ENCODE measurements at regions not wholly inside any gene's neighbourhood (a gene's known extent, or its start where the extent isn't known, plus 50 kb on each side); places are given as distances from the start of the nearest gene placed in this dataset.

DNA sequence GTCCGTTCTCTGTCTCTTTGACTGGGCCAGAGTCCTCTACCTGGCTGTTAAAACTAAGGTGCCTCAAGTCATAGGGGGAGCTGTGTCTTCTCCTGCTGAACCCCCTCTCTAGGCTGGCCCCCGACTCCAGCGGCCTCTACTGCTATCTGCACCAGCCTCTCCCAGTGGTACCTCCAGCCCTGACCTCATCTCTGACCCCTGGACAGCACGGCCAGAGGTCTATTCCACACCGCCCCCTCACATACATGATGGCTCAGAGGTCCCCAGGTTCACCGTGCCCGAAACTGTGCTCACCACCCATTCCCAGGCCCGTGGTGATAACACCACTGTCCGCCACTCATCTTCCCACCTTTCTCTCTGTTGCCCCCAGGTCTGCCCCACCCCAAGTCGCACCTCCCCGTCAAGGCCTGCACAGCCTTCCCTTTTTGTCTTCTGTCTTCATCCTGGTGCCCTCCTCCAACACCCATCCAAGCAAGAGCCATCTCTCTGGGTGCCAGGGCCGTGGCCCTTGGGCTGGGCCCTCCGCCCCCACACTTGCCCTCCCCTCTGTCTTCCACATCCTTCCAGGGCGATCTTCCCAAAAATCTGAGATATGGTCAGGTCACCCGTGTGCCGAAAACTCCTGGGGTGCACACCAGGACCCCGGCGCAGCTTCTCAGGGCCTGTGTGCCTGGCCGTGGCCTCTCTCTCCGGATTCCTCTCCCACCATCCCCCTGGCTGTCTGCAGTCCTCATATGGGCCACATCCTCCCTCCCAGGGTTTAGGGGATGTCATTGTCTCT is 134.4 kb upstream of the ID2 start:
- TF ChIP-seq, protein P1, sequence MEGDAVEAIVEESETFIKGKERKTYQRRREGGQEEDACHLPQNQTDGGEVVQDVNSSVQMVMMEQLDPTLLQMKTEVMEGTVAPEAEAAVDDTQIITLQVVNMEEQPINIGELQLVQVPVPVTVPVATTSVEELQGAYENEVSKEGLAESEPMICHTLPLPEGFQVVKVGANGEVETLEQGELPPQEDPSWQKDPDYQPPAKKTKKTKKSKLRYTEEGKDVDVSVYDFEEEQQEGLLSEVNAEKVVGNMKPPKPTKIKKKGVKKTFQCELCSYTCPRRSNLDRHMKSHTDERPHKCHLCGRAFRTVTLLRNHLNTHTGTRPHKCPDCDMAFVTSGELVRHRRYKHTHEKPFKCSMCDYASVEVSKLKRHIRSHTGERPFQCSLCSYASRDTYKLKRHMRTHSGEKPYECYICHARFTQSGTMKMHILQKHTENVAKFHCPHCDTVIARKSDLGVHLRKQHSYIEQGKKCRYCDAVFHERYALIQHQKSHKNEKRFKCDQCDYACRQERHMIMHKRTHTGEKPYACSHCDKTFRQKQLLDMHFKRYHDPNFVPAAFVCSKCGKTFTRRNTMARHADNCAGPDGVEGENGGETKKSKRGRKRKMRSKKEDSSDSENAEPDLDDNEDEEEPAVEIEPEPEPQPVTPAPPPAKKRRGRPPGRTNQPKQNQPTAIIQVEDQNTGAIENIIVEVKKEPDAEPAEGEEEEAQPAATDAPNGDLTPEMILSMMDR (IDR thresholded peaks at IDR 0.05): no peak
- peaks cover 54 to 55% of the 10 kb centered on the region in 2 experiments for H3K4me1 ChIP-seq (ENCODE audit: control insufficient read depth in 1 of 2, insufficient read depth in 1 of 2, low read depth in 1 of 2, low read length in 1 of 2)

DNA sequence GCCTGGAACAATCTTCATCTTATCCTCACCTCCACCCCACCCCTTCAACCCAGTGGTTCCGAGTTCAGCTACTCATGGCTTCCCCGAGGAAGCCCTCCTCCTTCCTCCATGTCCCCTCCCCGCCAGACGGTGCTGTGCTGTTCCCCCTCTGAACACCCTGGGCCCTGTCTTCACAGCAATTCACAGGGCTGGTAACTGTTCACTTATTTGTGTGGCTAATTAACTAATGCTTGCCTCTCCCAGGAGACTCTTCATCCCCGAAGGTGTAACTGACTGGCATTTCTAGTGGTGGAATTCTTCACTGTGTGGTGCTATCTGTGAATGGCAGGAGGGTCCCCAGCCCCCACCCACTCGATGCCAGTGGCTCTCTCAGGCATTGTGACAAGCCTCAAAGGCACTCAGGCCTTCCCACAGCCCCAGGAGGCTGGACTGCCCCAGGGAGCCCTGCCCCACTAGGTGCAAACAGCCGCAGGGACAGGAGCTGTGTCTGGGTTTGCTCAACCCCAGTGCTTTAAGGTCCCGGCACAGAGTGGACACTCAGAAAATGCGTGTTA is 133.7 kb upstream of the ID2 start:
- H3K4me1 ChIP-seq (ENCODE audit: control insufficient read depth in 1 of 2, insufficient read depth in 1 of 2, low read depth in 1 of 2, low read length in 1 of 2): peaks cover 47 to 48% of the 10 kb centered on the region in 2 experiments
- no peaks in the 10 kb centered on the region for H3K27me3 ChIP-seq

More for the DNA sequence above, 134.4 kb upstream of the ID2 start:
- no peaks in the 10 kb centered on the region for H3K36me3 ChIP-seq
- no peak overlapping the region for H3K4me3 ChIP-seq (ENCODE audit: low read depth in 1 of 2, low read length in 1 of 2)
- no peaks in the 10 kb centered on the region for H3K27me3 ChIP-seq
- H3K9me3 ChIP-seq: no peaks in the 10 kb centered on the region
- no peak overlapping the region for H3K27ac ChIP-seq

DNA sequence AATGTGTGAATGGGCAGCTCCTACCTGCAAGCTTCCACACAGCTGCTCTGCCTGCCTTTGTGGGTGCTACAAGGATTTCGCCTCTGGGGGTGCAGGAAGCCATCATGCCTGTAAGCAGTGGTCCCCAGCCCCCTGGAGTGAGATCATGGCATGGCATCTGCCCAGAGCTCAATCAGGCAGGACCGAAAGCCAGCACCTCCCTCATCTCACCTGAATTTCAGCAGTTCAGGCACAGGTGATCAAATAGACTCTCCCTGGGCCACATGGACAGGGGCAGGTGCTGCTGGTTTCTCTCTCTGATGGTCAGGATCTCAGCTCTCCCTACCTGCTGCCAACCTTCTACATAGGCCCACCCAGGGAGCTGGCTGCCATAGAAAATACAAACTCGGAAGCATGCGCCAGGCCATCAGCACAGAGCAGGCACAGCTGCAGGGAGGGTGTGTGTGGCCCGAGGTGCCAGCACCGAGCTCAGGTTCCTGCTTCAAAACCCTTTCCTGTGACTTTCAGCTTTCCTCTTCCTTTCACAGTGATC is 133.2 kb upstream of the ID2 start:
- no peaks in the 10 kb centered on the region for H3K27me3 ChIP-seq
- H3K9me3 ChIP-seq: no peaks in the 10 kb centered on the region
- TF ChIP-seq, protein P1 (IDR thresholded peaks at IDR 0.05): no peak
- no peak overlapping the region for H3K4me3 ChIP-seq (ENCODE audit: low read depth in 1 of 2, low read length in 1 of 2)
- no peaks in the 10 kb centered on the region for H3K36me3 ChIP-seq
- no peak overlapping the region for H3K27ac ChIP-seq
- peaks cover 42 to 43% of the 10 kb centered on the region in 2 experiments for H3K4me1 ChIP-seq (ENCODE audit: control insufficient read depth in 1 of 2, insufficient read depth in 1 of 2, low read depth in 1 of 2, low read length in 1 of 2)

More for the DNA sequence above, 133.7 kb upstream of the ID2 start:
- Histone ChIP-seq H3K36me3 (no peaks in the 10 kb centered on the region), H3K27ac (no peak overlapping the region), H3K4me3 (ENCODE audit: low read depth in 1 of 2, low read length in 1 of 2) (no peak overlapping the region), H3K9me3 (no peaks in the 10 kb centered on the region)
- TF ChIP-seq, protein P1 (IDR thresholded peaks at IDR 0.05): no peak

DNA sequence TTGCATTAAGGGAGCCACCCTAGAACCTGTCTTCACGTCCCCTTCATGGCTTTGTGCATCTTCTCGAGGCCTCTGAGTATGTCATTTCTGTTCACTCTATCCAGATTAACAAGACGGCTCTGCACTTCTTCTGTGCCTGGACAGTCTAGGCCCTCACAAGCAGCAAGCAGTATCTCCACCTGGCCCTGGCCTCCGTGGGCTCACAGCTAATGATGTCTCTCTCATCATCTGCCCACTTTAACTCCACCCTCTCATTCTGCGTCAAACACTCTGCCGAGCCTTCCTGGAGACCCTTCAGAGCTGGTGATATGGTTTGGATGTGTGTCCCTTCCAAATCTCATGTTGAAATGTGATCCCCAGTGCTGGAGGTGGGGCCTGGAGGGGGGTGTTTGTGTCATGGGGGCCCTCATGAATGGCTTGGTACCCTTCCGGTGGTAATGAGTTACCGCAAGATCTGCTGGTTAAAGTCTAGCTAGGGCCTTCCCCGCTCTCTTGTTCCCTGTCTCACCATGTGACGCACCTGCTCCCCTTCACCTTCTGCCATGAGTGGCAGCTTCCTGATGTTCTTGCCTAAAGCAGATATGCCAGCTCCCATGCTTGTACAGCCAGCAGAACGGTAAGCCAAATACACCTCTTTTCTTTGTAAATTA is 132.5 kb upstream of the ID2 start:
- H3K9me3 ChIP-seq: no peaks in the 10 kb centered on the region
- H3K27ac ChIP-seq: no peak overlapping the region
- TF ChIP-seq, protein P1 (IDR thresholded peaks at IDR 0.05): no peak
- H3K4me1 ChIP-seq (ENCODE audit: control insufficient read depth in 1 of 2, insufficient read depth in 1 of 2, low read depth in 1 of 2, low read length in 1 of 2): peaks cover 35 to 36% of the 10 kb centered on the region in 2 experiments
- no peaks in the 10 kb centered on the region for H3K27me3 ChIP-seq
- H3K36me3 ChIP-seq: no peaks in the 10 kb centered on the region
- no peak overlapping the region for H3K4me3 ChIP-seq (ENCODE audit: low read depth in 1 of 2, low read length in 1 of 2)

DNA sequence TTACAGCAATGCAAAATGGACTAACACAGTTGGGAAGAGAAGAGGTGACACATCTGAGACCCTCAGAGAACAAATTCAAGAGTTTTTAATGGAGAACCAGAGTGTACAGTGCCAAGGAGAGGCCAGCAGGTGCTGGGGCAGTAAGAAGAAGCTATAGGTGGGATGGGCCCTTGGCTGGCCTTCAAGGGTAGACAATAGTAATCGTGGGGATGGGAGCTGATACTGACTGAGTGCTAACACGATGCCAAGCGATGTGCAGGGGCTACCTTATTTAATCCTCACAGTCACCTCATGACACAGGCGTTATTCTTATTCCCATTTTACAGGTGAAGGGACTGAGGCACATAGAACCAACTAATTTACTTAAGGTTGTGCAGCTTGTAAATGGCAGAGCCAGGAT is 131.9 kb upstream of the ID2 start:
- H3K4me1 ChIP-seq (ENCODE audit: control insufficient read depth in 1 of 2, insufficient read depth in 1 of 2, low read depth in 1 of 2, low read length in 1 of 2): peaks cover 29 to 30% of the 10 kb centered on the region in 2 experiments
- H3K36me3 ChIP-seq: no peaks in the 10 kb centered on the region
- no peak overlapping the region for H3K4me3 ChIP-seq (ENCODE audit: low read depth in 1 of 2, low read length in 1 of 2)
- no peak overlapping the region for H3K27ac ChIP-seq
- TF ChIP-seq, protein P1 (IDR thresholded peaks at IDR 0.05): no peak
- H3K9me3 ChIP-seq: no peaks in the 10 kb centered on the region
- H3K27me3 ChIP-seq: no peaks in the 10 kb centered on the region
